Mammary epithelial cell (primary cell): ENCODE measurements at regions not wholly inside any gene's neighbourhood (a gene's known extent, or its start where the extent isn't known, plus 50 kb on each side); places are given as distances from the start of the nearest gene placed in this dataset.

Experiments
- EZH2 ChIP-seq: IDR thresholded peaks from 2 replicates; pipeline ENCODE4 v1.6.1; 2012; ENCODE audit warnings: low read length, inconsistent platforms, borderline replicate concordance
- TF ChIP-seq, protein P1 (sequence below), 2 donors: IDR thresholded peaks in 1 of 2; conservative IDR thresholded peaks in 1 of 2; 2 replicates each; pipeline ENCODE4 v1.5.1; 2011 to 2012; ENCODE audit warnings: inconsistent platforms in 2 of 2, low read length in 2 of 2, mild to moderate bottlenecking in 2 of 2, control low read depth in 1 of 2, low read depth in 1 of 2; ENCODE audit not compliant: insufficient read depth in 1 of 2; ENCODE audit errors: extremely low read depth in 1 of 2

- TF ChIP-seq, protein P1, sequence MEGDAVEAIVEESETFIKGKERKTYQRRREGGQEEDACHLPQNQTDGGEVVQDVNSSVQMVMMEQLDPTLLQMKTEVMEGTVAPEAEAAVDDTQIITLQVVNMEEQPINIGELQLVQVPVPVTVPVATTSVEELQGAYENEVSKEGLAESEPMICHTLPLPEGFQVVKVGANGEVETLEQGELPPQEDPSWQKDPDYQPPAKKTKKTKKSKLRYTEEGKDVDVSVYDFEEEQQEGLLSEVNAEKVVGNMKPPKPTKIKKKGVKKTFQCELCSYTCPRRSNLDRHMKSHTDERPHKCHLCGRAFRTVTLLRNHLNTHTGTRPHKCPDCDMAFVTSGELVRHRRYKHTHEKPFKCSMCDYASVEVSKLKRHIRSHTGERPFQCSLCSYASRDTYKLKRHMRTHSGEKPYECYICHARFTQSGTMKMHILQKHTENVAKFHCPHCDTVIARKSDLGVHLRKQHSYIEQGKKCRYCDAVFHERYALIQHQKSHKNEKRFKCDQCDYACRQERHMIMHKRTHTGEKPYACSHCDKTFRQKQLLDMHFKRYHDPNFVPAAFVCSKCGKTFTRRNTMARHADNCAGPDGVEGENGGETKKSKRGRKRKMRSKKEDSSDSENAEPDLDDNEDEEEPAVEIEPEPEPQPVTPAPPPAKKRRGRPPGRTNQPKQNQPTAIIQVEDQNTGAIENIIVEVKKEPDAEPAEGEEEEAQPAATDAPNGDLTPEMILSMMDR (conservative IDR thresholded peaks at IDR 0.05 in 1 of 2, IDR thresholded peaks at IDR 0.05 in 1 of 2; ENCODE audit: extremely low read depth in 1 of 2, insufficient read depth in 1 of 2, low read depth in 1 of 2, low read length in 2 of 2) = no peak
- TF ChIP-seq EZH2 = no peak
Measured at GRCh38 chr5:31029925-31030324, 163.6 kb upstream of the CDH6 start.
